ENCODE measurements at regions not wholly inside any gene's neighbourhood (a gene's known extent, or its start where the extent isn't known, plus 50 kb on each side); places are given as distances from the start of the nearest gene placed in this dataset.
A peak's percentile ranks its signal among the peaks of the same experiment; 100 is the strongest.

DNA sequence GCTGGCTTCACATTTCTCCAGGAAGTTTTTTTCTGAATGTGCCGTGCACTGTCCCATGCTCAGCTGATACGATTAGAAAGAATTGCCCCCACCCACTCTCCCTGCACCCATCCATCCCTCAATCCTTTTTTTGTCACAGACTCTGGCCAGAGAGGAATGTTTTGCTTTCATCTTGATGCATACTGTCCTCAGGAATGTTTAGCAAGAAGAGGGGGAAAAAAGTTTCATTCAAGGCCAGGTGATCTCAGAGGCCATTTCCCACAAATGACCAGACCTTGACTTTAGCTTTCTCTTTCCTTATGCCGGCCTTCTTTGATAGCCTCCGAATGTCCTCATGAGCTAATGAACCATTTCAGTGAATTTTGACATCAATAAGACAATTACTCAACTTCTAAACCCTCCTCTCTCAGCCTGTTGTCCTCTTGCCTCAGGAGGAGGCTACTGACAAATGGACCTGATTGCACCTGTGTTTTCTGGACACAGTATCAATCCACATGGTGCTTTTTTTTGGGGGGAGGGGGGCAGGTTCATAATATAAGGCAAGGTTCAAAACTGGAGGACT, 105.0 kb upstream of the KLF6 start:
- Histone ChIP-seq H3K4me3 (ENCODE audit: low read length) (no peak overlapping the region), H3K9me3 (replicated peaks; ENCODE audit: control insufficient read depth, low read depth, low read length) (no peaks in the 10 kb centered on the region), H3K4me1 (ENCODE audit: control insufficient read depth, insufficient read depth, low read length) (peaks cover 23% of the 10 kb centered on the region), H3K36me3 (ENCODE audit: control insufficient read depth, insufficient read depth, low read length) (no peaks in the 10 kb centered on the region), H3K27me3 (ENCODE audit: control insufficient read depth, insufficient read depth, low read length) (no peaks in the 10 kb centered on the region), H3K27ac (ENCODE audit: low read length) (no peak overlapping the region)
- no peak for DNase-seq
- WGBS (ENCODE audit: insufficient coverage) = 67% methylated on average over 4 of the region's 4 CpGs

DNA sequence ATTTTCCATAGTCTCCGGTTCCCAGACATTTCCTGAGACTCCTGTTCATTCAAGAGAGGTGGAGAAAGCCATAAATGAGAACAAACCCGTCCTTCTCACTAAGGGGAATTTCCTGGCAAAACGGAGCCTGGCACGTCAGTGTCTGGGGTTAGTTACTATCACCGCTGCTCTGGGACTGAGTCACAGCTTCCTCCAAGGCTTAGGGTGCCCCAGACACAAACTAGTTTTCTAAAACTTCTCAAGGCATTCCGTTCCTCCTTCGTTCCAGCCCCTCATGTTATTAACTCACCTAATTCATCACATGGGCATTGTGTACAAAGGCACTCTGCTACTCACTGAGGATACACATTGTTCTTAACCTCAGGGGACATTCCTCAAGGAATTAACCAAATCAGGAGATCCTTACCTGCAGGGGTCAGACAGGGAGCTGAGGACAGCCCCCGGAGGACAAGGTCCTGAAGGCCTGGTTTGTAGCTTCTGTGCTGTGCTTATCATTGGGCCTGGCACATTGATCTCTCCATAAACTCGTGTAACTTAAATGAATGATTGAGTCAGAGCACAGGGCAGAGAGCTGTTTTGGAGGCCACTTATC, 103.0 kb upstream of the KLF6 start:
- H3K36me3 ChIP-seq (ENCODE audit: control insufficient read depth, insufficient read depth, low read length) = no peaks in the 10 kb centered on the region
- no peak overlapping the region for H3K4me3 ChIP-seq (ENCODE audit: low read length)
- no peaks in the 10 kb centered on the region for H3K27me3 ChIP-seq (ENCODE audit: control insufficient read depth, insufficient read depth, low read length)
- no peaks in the 10 kb centered on the region for H3K9me3 ChIP-seq (replicated peaks; ENCODE audit: control insufficient read depth, low read depth, low read length)
- H3K27ac ChIP-seq (ENCODE audit: low read length) = peak overlapping the region; percentile 45
- WGBS (ENCODE audit: insufficient coverage) = 44% methylated on average over 7 of the region's 9 CpGs
- peak; percentile 58 for DNase-seq
- H3K4me1 ChIP-seq (ENCODE audit: control insufficient read depth, insufficient read depth, low read length) = peaks cover 23% of the 10 kb centered on the region

DNA sequence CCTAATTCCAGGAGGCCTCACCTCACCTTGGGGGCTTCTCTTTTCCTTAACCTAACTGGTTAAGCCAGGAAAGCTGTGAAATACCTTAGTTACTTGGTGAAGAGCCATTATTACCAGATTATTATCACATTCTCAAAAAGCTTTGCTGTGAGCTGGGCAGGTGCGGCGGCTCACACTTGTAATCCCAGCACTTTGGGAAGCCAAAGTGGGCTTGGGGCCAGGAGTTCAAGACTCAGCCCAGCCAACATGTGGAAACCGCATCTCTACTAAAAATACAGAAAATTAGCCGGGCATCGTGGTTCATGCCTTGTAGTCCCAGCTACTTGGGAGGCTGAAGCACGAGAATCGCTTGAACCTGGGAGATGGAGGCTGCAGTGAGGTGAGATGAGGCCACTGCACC, 102.4 kb upstream of the KLF6 start:
- 77% methylated on average over 4 of the region's 7 CpGs for WGBS (ENCODE audit: insufficient coverage)
- H3K27ac ChIP-seq (ENCODE audit: low read length) = peak overlapping the region; percentile 45
- H3K9me3 ChIP-seq (replicated peaks; ENCODE audit: control insufficient read depth, low read depth, low read length) = no peaks in the 10 kb centered on the region
- H3K27me3 ChIP-seq (ENCODE audit: control insufficient read depth, insufficient read depth, low read length) = no peaks in the 10 kb centered on the region
- peaks cover 23% of the 10 kb centered on the region for H3K4me1 ChIP-seq (ENCODE audit: control insufficient read depth, insufficient read depth, low read length)
- no peak for DNase-seq
- H3K4me3 ChIP-seq (ENCODE audit: low read length) = no peak overlapping the region
- no peaks in the 10 kb centered on the region for H3K36me3 ChIP-seq (ENCODE audit: control insufficient read depth, insufficient read depth, low read length)

DNA sequence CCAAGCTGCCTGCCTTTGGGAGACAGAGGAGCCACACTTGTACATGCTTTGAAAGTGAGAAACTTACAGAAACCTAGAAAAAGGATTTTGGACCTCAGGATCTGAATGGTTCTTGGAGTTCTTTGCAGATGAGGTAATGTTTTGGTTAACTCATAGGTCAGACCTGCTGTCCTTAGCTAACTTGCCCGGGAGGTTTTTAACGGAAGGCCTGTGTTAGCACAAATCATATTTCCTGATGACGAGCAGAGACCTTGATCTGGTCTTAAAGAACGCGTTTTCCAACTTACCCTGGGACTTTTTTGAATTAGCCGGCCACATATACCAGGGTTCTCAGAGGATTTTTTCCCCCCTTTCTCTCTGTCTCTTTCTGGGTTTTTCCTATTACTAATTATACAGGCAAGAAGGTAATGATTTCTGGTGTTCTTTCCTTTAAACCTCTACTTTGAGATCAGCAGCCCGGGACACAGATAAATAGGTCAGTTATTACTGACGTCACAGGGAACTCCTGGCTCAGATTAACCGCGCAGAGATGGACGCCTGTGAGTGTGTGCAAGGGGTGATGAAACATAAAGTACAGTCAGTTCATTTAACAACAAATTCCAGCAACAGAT, 101.7 kb upstream of the KLF6 start:
- 0% methylated on average over 1 of the region's 11 CpGs for WGBS (ENCODE audit: insufficient coverage)
- Histone ChIP-seq H3K4me1 (ENCODE audit: control insufficient read depth, insufficient read depth, low read length) (peaks cover 23% of the 10 kb centered on the region), H3K4me3 (ENCODE audit: low read length) (no peak overlapping the region), H3K9me3 (replicated peaks; ENCODE audit: control insufficient read depth, low read depth, low read length) (no peaks in the 10 kb centered on the region), H3K27ac (ENCODE audit: low read length) (peak overlapping the region; percentile 45), H3K36me3 (ENCODE audit: control insufficient read depth, insufficient read depth, low read length) (no peaks in the 10 kb centered on the region), H3K27me3 (ENCODE audit: control insufficient read depth, insufficient read depth, low read length) (no peaks in the 10 kb centered on the region)
- DNase-seq = peak; percentile 89

DNA sequence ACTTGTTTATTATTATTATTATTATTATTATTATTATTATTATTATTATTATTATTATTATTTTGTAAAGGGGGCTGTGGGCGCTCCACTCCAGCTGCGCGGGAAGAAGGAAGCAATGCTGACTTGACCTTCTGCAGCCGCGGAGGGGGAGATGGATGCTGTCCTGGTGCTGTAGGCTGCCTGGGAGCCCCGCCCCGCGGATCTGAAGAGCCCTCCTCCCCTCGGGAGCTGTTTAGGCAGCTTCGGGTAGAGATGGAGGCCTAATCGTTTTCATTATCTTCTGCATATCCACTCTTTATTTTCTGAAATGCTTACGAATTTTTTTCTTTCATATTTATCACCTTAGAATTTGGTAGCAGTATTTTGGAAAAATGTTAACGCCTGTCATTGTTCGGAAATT, 101.2 kb upstream of the KLF6 start:
- Histone ChIP-seq H3K4me3 (ENCODE audit: low read length) (no peak overlapping the region), H3K27me3 (ENCODE audit: control insufficient read depth, insufficient read depth, low read length) (no peaks in the 10 kb centered on the region), H3K36me3 (ENCODE audit: control insufficient read depth, insufficient read depth, low read length) (no peaks in the 10 kb centered on the region), H3K4me1 (ENCODE audit: control insufficient read depth, insufficient read depth, low read length) (peaks cover 23% of the 10 kb centered on the region), H3K9me3 (replicated peaks; ENCODE audit: control insufficient read depth, low read depth, low read length) (no peaks in the 10 kb centered on the region), H3K27ac (ENCODE audit: low read length) (peak overlapping the region; percentile 45)
- 38% methylated on average over 2 of the region's 14 CpGs for WGBS (ENCODE audit: insufficient coverage)
- DNase-seq = peak; percentile 78

DNA sequence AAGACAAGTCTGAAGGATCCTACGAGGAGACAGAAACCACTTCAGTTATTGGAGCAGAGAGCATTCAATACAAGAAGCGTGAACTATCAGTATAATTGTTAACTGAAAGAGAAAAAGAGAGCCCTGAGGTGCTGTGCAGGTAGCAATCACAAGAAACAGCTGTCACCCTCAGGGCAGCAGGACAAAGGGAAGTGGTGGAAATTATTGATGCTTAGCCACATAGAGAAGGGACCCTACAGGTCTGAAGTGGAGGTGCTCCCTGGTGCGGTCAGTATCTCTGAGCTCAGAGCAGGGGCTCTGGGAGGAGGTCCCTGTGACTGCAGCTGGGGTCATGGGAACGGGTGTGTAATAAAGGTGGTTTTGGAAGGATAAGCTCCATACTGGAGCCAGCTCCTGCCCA, 97.8 kb upstream of the KLF6 start:
- H3K4me3 ChIP-seq (ENCODE audit: low read length) = no peak overlapping the region
- peaks cover 23% of the 10 kb centered on the region for H3K4me1 ChIP-seq (ENCODE audit: control insufficient read depth, insufficient read depth, low read length)
- WGBS (ENCODE audit: insufficient coverage) = 95% methylated on average over 4 of the region's 4 CpGs
- no peaks in the 10 kb centered on the region for H3K9me3 ChIP-seq (replicated peaks; ENCODE audit: control insufficient read depth, low read depth, low read length)
- no peak for DNase-seq
- H3K27ac ChIP-seq (ENCODE audit: low read length) = no peak overlapping the region
- H3K27me3 ChIP-seq (ENCODE audit: control insufficient read depth, insufficient read depth, low read length) = no peaks in the 10 kb centered on the region
- H3K36me3 ChIP-seq (ENCODE audit: control insufficient read depth, insufficient read depth, low read length) = no peaks in the 10 kb centered on the region

DNA sequence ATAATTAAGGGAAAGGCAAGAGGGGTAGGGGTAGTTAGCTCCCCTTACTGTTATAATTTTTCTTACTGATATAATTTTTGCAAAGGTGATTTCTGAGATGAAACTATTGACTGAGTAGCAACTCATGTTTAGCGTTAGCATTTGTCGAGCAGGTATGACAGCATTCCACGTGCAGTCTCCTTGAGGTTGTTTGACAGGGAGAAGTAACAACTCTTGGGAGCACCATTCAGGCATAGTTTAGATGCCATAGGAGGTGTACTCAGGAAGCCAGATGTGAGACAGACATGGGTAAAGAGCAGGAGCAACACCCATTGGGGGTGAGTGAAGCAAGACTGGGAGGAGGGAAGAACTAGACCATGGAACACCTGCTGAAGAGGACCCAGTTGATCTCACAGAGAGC, 96.6 kb upstream of the KLF6 start:
- WGBS (ENCODE audit: insufficient coverage) = 92% methylated on average over 3 of the region's 3 CpGs
- no peaks in the 10 kb centered on the region for H3K9me3 ChIP-seq (replicated peaks; ENCODE audit: control insufficient read depth, low read depth, low read length)
- no peak for DNase-seq
- no peak overlapping the region for H3K4me3 ChIP-seq (ENCODE audit: low read length)
- no peak overlapping the region for H3K27ac ChIP-seq (ENCODE audit: low read length)
- H3K4me1 ChIP-seq (ENCODE audit: control insufficient read depth, insufficient read depth, low read length) = peaks cover 12% of the 10 kb centered on the region
- H3K36me3 ChIP-seq (ENCODE audit: control insufficient read depth, insufficient read depth, low read length) = no peaks in the 10 kb centered on the region
- H3K27me3 ChIP-seq (ENCODE audit: control insufficient read depth, insufficient read depth, low read length) = no peaks in the 10 kb centered on the region

DNA sequence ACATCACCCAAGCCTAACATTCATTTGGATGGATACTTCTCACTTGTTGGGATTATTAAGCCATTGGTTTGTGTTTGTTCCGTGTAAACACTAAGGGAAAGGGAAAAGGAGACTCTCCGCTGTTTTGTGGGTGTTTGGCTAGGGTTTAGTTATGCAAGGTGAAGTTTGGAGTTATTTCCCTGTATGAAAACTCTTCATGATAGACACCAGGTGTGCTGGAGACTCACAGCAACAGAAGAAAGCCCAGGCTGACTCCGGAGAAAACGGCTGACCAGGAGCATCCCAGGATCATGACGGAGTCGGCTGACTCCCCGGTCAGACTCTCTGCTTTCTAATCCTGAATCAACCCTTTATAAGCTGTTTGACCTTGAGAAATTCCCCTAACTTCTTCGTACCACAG, 94.1 kb upstream of the KLF6 start:
- H3K4me1 ChIP-seq (ENCODE audit: control insufficient read depth, insufficient read depth, low read length) = peaks cover 12% of the 10 kb centered on the region
- no peaks in the 10 kb centered on the region for H3K9me3 ChIP-seq (replicated peaks; ENCODE audit: control insufficient read depth, low read depth, low read length)
- H3K27ac ChIP-seq (ENCODE audit: low read length) = no peak overlapping the region
- no peaks in the 10 kb centered on the region for H3K36me3 ChIP-seq (ENCODE audit: control insufficient read depth, insufficient read depth, low read length)
- WGBS (ENCODE audit: insufficient coverage) = 83% methylated on average over 2 of the region's 8 CpGs
- no peak overlapping the region for H3K4me3 ChIP-seq (ENCODE audit: low read length)
- no peaks in the 10 kb centered on the region for H3K27me3 ChIP-seq (ENCODE audit: control insufficient read depth, insufficient read depth, low read length)
- DNase-seq = no peak

DNA sequence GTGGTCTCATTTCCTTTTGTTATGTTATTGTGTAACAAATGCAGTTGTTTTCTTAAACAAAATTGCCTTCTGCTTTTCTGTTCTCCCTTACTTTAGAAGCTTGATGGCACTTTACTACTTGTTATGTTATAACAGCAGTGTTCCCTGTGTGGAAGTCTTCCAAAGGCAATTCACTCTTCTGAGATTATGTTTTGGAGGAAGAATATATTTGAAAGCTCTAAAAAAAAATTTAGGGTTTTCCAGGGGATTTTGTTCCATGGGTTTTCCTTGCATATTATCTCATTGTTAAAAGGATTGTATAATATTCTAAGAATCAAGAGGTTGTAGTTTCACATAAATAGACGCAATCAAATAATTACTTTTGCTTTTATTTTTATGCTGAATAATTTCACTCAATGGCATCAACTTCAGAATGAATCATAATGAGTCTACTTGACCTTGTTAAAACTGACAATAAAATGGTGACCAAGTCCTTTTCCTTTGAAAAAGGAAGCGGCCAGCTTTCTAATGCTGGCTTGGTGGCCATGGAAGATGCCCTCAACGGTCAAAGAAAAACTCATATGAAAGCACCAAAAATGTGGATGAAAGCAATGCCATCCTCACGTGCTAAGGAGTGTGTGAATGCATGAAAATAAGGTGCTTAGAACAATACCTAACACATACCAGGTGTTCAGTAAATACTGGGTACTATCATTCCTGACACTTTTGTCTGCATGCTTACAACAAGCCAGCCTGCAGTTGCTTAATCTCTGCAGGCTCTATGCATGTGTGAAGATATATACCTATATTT, 92.4 kb upstream of the KLF6 start:
- H3K9me3 ChIP-seq (replicated peaks; ENCODE audit: control insufficient read depth, low read depth, low read length) = no peaks in the 10 kb centered on the region
- no peaks in the 10 kb centered on the region for H3K36me3 ChIP-seq (ENCODE audit: control insufficient read depth, insufficient read depth, low read length)
- H3K27me3 ChIP-seq (ENCODE audit: control insufficient read depth, insufficient read depth, low read length) = no peaks in the 10 kb centered on the region
- DNase-seq = peak; percentile 86
- H3K4me3 ChIP-seq (ENCODE audit: low read length) = no peak overlapping the region
- no peak overlapping the region for H3K27ac ChIP-seq (ENCODE audit: low read length)
- WGBS (ENCODE audit: insufficient coverage) = no CpG with 5 or more reads among the region's 4 CpGs
- peaks cover 17% of the 10 kb centered on the region for H3K4me1 ChIP-seq (ENCODE audit: control insufficient read depth, insufficient read depth, low read length)

DNA sequence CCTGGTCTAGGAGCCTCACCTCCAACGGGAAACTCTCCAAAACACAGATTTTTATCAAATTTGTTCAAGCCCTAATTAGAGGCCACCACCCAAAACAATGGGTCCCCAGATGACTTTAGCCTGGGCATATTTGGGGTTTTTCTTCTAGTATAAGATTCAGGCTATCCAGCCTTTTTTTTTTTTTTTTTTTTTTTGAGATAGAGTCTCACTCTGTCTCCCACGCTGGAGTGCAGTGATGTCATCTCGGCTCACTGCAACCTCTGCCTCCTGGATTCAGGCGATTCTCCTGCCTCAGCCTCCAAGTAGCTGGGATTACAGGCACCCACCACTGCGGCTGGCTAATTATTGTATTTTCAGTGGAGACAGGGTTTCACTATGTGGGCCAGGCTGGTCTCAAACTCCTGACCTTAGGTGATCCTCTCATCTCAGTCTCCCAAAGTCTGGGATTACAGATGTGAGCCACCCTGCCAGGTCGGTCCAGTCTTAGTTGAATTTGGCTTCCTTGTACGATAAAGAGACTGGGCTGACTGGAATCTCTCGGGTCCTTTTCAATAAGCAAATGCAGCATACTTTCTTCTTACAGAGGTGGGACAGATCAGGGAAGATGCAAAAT, 91.4 kb upstream of the KLF6 start:
- WGBS (ENCODE audit: insufficient coverage) = 100% methylated on average over 1 of the region's 8 CpGs
- H3K27me3 ChIP-seq (ENCODE audit: control insufficient read depth, insufficient read depth, low read length) = no peaks in the 10 kb centered on the region
- no peak overlapping the region for H3K27ac ChIP-seq (ENCODE audit: low read length)
- DNase-seq = no peak
- peaks cover 17% of the 10 kb centered on the region for H3K4me1 ChIP-seq (ENCODE audit: control insufficient read depth, insufficient read depth, low read length)
- no peaks in the 10 kb centered on the region for H3K36me3 ChIP-seq (ENCODE audit: control insufficient read depth, insufficient read depth, low read length)
- no peaks in the 10 kb centered on the region for H3K9me3 ChIP-seq (replicated peaks; ENCODE audit: control insufficient read depth, low read depth, low read length)
- H3K4me3 ChIP-seq (ENCODE audit: low read length) = no peak overlapping the region
